ENCODE measurements at regions not wholly inside any gene's neighbourhood (a gene's known extent, or its start where the extent isn't known, plus 50 kb on each side); places are given as distances from the start of the nearest gene placed in this dataset.
"Not testable (repeated sequence)": the region's sequence is repeated elsewhere in the genome, so short reads cannot be mapped to it uniquely, and the experiment has no call there.

- TF ChIP-seq CTCF (IDR thresholded peaks at IDR 0.05); EZH2 (IDR thresholded peaks at IDR 0.05; ENCODE audit: borderline replicate concordance, insufficient read depth, low read depth, low read length, poor library complexity, severe bottlenecking): not testable (repeated sequence)
These were observed 205.2 kb downstream of the COX18 start for GRCh38 chr4:72864277-72864676.
